ENCODE measurements at regions not wholly inside any gene's neighbourhood (a gene's known extent, or its start where the extent isn't known, plus 50 kb on each side); places are given as distances from the start of the nearest gene placed in this dataset.

- no peak for ATAC-seq (ENCODE audit: low FRiP score in 2 of 2)
- 59 to 67% methylated on average over 3 of the region's 3 CpGs for WGBS, 2 donors
- DNase-seq, result no peak
- TF ChIP-seq POLR2AphosphoS5 (IDR thresholded peaks at IDR 0.05) (no peak), POLR2A (IDR thresholded peaks at IDR 0.05) (no peak), EP300 (IDR thresholded peaks at IDR 0.05) (no peak), CTCF (IDR thresholded peaks at IDR 0.05) (no peak)
- Histone ChIP-seq H3K4me3 (no peak overlapping the region), H3K9me3 (no peaks in the 10 kb centered on the region), H3K4me1 (no peaks in the 10 kb centered on the region), H3K27ac (no peak overlapping the region), H3K27me3 (no peaks in the 10 kb centered on the region), H3K36me3 (no peaks in the 10 kb centered on the region)
Observed at GRCh38 chr5:171649075-171649401, 136.6 kb upstream of the SMIM23 start.

- ATAC-seq (ENCODE audit: low FRiP score in 2 of 2) (no peak), DNase-seq (no peak)
- Histone ChIP-seq H3K27me3 (no peaks in the 10 kb centered on the region), H3K4me3 (no peak overlapping the region), H3K9me3 (no peaks in the 10 kb centered on the region), H3K36me3 (no peaks in the 10 kb centered on the region), H3K4me1 (no peaks in the 10 kb centered on the region), H3K27ac (no peak overlapping the region)
- WGBS, 2 donors, result 83 to 87% methylated on average over 8 of the region's 8 CpGs
- TF ChIP-seq POLR2A (IDR thresholded peaks at IDR 0.05) (no peak), EP300 (IDR thresholded peaks at IDR 0.05) (no peak), POLR2AphosphoS5 (IDR thresholded peaks at IDR 0.05) (no peak), CTCF (IDR thresholded peaks at IDR 0.05) (no peak)
Observed at GRCh38 chr5:171650597-171650996, 135.0 kb upstream of the SMIM23 start.

- Histone ChIP-seq H3K36me3 (no peaks in the 10 kb centered on the region), H3K9me3 (no peaks in the 10 kb centered on the region), H3K27ac (no peak overlapping the region), H3K27me3 (no peaks in the 10 kb centered on the region), H3K4me1 (no peaks in the 10 kb centered on the region), H3K4me3 (no peak overlapping the region)
- no peak for ATAC-seq (ENCODE audit: low FRiP score in 2 of 2)
- WGBS, 2 donors, result 74 to 78% methylated on average over 3 of the region's 3 CpGs
- DNase-seq, result no peak
- TF ChIP-seq POLR2A (IDR thresholded peaks at IDR 0.05), result no peak
- TF ChIP-seq CTCF (IDR thresholded peaks at IDR 0.05), result no peak
- no peak for TF ChIP-seq POLR2AphosphoS5 (IDR thresholded peaks at IDR 0.05)
- TF ChIP-seq EP300 (IDR thresholded peaks at IDR 0.05), result no peak
Observed at GRCh38 chr5:171651102-171651501, 134.5 kb upstream of the SMIM23 start.

- TF ChIP-seq CTCF (IDR thresholded peaks at IDR 0.05) (no peak), POLR2AphosphoS5 (IDR thresholded peaks at IDR 0.05) (no peak), EP300 (IDR thresholded peaks at IDR 0.05) (no peak), POLR2A (IDR thresholded peaks at IDR 0.05) (no peak)
- Histone ChIP-seq H3K9me3 (no peaks in the 10 kb centered on the region), H3K4me3 (no peak overlapping the region), H3K4me1 (no peaks in the 10 kb centered on the region), H3K27ac (no peak overlapping the region), H3K36me3 (no peaks in the 10 kb centered on the region), H3K27me3 (no peaks in the 10 kb centered on the region)
- no peak for DNase-seq
- WGBS, 2 donors, result 76 to 88% methylated on average over 4 of the region's 4 CpGs
- ATAC-seq (ENCODE audit: low FRiP score in 2 of 2), result no peak
Observed at GRCh38 chr5:171654881-171655280, 130.7 kb upstream of the SMIM23 start.

- Histone ChIP-seq H3K27me3 (no peaks in the 10 kb centered on the region), H3K27ac (no peak overlapping the region), H3K4me1 (no peaks in the 10 kb centered on the region), H3K4me3 (no peak overlapping the region), H3K36me3 (no peaks in the 10 kb centered on the region), H3K9me3 (no peaks in the 10 kb centered on the region)
- TF ChIP-seq POLR2A (IDR thresholded peaks at IDR 0.05) (no peak), POLR2AphosphoS5 (IDR thresholded peaks at IDR 0.05) (no peak), CTCF (IDR thresholded peaks at IDR 0.05) (no peak), EP300 (IDR thresholded peaks at IDR 0.05) (no peak)
- 76 to 89% methylated on average over 2 of the region's 2 CpGs for WGBS, 2 donors
- ATAC-seq (ENCODE audit: low FRiP score in 2 of 2), result no peak
- DNase-seq, result no peak
Observed at GRCh38 chr5:171657473-171657872, 128.1 kb upstream of the SMIM23 start.
